ENCODE measurements at regions not wholly inside any gene's neighbourhood (a gene's known extent, or its start where the extent isn't known, plus 50 kb on each side); places are given as distances from the start of the nearest gene placed in this dataset.

DNA sequence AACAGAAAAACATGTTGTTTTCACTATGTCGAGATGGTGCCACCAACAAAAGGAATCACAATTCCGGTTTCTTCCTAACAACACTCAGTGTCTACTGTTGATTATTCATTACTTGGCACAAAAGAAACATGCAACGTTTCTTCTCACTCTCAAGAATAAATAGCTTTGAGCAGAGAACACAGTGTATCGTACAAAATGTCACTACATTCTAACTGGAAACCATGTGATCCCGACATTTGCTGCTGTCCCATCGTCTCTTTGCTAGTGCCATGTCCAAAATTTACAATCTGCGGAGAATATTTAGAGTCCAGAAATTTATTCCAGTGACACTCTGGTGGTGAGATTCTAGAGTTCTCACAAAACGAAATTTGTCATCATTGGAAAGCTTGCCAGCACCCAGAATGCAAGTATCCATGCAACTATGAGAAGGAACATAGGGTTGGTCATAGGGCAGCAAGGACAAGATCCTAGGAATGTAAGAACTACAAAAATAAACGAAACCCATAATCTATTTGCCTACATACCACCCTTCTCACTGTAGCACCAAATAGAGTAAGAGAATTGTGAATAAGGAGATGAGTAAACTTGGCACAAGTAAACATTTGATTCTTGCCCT is 505.1 kb downstream of the LTN1 start:
- TF ChIP-seq POLR2A (IDR thresholded peaks at IDR 0.05) = no peak
- TF ChIP-seq, protein P1, sequence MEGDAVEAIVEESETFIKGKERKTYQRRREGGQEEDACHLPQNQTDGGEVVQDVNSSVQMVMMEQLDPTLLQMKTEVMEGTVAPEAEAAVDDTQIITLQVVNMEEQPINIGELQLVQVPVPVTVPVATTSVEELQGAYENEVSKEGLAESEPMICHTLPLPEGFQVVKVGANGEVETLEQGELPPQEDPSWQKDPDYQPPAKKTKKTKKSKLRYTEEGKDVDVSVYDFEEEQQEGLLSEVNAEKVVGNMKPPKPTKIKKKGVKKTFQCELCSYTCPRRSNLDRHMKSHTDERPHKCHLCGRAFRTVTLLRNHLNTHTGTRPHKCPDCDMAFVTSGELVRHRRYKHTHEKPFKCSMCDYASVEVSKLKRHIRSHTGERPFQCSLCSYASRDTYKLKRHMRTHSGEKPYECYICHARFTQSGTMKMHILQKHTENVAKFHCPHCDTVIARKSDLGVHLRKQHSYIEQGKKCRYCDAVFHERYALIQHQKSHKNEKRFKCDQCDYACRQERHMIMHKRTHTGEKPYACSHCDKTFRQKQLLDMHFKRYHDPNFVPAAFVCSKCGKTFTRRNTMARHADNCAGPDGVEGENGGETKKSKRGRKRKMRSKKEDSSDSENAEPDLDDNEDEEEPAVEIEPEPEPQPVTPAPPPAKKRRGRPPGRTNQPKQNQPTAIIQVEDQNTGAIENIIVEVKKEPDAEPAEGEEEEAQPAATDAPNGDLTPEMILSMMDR (IDR thresholded peaks at IDR 0.05) = peak in 1 of 6 experiments; percentile 9
